Thoracic aorta (tissue), 2 donors: ENCODE measurements at regions not wholly inside any gene's neighbourhood (a gene's known extent, or its start where the extent isn't known, plus 50 kb on each side); places are given as distances from the start of the nearest gene placed in this dataset.

ENCODE experiments used
- ATAC-seq: fragments of 150-250 bp; one replicate; pipeline ENCODE4 v1.8.0; 2017; ENCODE audit warnings: low read depth; ENCODE audit not compliant: insufficient number of reproducible peaks, low FRiP score
- DNase-seq: peaks from one replicate; pipeline ENCODE4 v3.0.0-alpha.2; 2020; ENCODE audit warnings: low spot score
- H3K27ac ChIP-seq, 2 donors: fragments of 200-600 bp; sonication (generic); 1 replicate in 1 of 2; 2 replicates in 1 of 2; pipeline ENCODE4 v1.5.1; 2016; ENCODE audit warnings: mild to moderate bottlenecking in 2 of 2, moderate library complexity in 2 of 2
- H3K27me3 ChIP-seq: fragments of 200-600 bp; sonication (generic); replicated peaks from 2 replicates; pipeline ENCODE4 v1.6.0; 2016; ENCODE audit warnings: mild to moderate bottlenecking; ENCODE audit not compliant: insufficient read depth
- H3K36me3 ChIP-seq: fragments of 200-600 bp; sonication (generic); one replicate; pipeline ENCODE4 v1.5.1; 2016
- H3K4me1 ChIP-seq, 2 donors: fragments of 200-600 bp; sonication (generic); 1 replicate in 1 of 2; 2 replicates in 1 of 2; pipeline versions ENCODE4 v1.5.1 to v1.6.0; 2016; ENCODE audit warnings: low read depth in 2 of 2, mild to moderate bottlenecking in 1 of 2; ENCODE audit not compliant: control insufficient read depth in 1 of 2
- H3K4me3 ChIP-seq: fragments of 200-600 bp; sonication (generic); 2 replicates; pipeline ENCODE4 v1.5.1; 2016; ENCODE audit warnings: mild to moderate bottlenecking
- H3K9me3 ChIP-seq: fragments of 200-600 bp; sonication (generic); 2 replicates; pipeline ENCODE4 v1.5.1; 2016
- CTCF ChIP-seq: fragments of 200-600 bp; sonication (generic); IDR thresholded peaks from one replicate; pipeline ENCODE4 v1.5.1; 2019; ENCODE audit warnings: antibody characterized with exemption

GRCh38 chr16:85365120-85365519 lies 248.0 kb upstream of the GSE1 start:
- Histone ChIP-seq H3K4me1 (peaks cover 1 to 20% of the 10 kb centered on the region in 2 donors), H3K9me3 (no peaks in the 10 kb centered on the region), H3K27me3 (no peaks in the 10 kb centered on the region), H3K36me3 (no peaks in the 10 kb centered on the region), H3K4me3 (no peak overlapping the region), H3K27ac (no peak overlapping the region)
- no peak for ATAC-seq
- DNase-seq = no peak
- no peak for TF ChIP-seq CTCF

DNA sequence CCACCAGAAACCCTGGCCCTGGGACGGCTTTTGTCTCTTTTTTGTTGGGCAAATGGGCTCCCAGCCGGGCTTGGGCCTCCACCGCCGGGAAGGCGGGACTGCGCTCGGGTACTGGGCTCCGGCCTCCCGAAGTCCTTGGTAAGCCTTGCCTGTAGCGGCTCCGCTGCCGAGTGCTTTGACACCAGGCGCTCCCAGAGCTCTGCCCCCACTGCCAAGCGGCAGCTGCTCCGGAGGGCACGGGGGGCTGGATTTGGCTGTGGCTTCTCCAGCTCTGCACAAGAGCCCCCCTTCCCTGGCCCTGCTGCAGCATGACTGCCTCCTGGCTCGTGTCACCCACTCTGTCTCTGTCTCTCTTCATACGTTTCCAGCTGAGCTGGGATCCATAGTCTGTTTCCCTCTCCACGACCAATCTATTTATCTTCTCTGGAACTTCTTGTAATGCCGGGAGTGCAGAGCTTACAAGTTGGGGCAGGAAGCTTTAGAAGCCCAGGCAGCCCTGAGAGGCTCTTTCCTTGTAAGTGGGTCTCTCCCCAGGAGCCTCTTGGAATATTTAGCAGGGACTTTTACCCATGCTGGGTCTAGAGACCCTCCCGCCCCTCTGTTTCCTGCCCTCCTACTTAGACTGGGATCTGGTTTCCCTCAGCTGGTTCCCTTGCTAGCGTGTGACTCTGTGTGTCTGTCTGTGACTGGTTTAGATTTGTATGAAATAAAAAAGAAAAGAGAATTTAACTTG lies 246.9 kb upstream of the GSE1 start:
- Histone ChIP-seq H3K27me3 (no peaks in the 10 kb centered on the region), H3K9me3 (no peaks in the 10 kb centered on the region), H3K27ac (no peak overlapping the region), H3K4me3 (no peak overlapping the region), H3K4me1 (peaks cover 6 to 30% of the 10 kb centered on the region in 2 donors), H3K36me3 (no peaks in the 10 kb centered on the region)
- DNase-seq (no peak), ATAC-seq (no peak)
- no peak for TF ChIP-seq CTCF

- ATAC-seq (no peak), DNase-seq (no peak)
- Histone ChIP-seq H3K4me1 (peaks cover 14 to 43% of the 10 kb centered on the region in 2 donors), H3K27ac (no peak overlapping the region), H3K4me3 (no peak overlapping the region), H3K36me3 (no peaks in the 10 kb centered on the region), H3K27me3 (no peaks in the 10 kb centered on the region), H3K9me3 (no peaks in the 10 kb centered on the region)
- no peak for TF ChIP-seq CTCF
These were observed 245.6 kb upstream of the GSE1 start for GRCh38 chr16:85367485-85367884.

- H3K27ac ChIP-seq = no peak overlapping the region
- no peaks in the 10 kb centered on the region for H3K9me3 ChIP-seq
- TF ChIP-seq CTCF = no peak
- H3K4me1 ChIP-seq = peaks cover 21 to 59% of the 10 kb centered on the region in 2 donors
- no peak overlapping the region for H3K4me3 ChIP-seq
- DNase-seq (no peak), ATAC-seq (no peak)
- H3K27me3 ChIP-seq = no peaks in the 10 kb centered on the region
- H3K36me3 ChIP-seq = no peaks in the 10 kb centered on the region
These were observed 244.1 kb upstream of the GSE1 start for GRCh38 chr16:85369060-85369459.

DNA sequence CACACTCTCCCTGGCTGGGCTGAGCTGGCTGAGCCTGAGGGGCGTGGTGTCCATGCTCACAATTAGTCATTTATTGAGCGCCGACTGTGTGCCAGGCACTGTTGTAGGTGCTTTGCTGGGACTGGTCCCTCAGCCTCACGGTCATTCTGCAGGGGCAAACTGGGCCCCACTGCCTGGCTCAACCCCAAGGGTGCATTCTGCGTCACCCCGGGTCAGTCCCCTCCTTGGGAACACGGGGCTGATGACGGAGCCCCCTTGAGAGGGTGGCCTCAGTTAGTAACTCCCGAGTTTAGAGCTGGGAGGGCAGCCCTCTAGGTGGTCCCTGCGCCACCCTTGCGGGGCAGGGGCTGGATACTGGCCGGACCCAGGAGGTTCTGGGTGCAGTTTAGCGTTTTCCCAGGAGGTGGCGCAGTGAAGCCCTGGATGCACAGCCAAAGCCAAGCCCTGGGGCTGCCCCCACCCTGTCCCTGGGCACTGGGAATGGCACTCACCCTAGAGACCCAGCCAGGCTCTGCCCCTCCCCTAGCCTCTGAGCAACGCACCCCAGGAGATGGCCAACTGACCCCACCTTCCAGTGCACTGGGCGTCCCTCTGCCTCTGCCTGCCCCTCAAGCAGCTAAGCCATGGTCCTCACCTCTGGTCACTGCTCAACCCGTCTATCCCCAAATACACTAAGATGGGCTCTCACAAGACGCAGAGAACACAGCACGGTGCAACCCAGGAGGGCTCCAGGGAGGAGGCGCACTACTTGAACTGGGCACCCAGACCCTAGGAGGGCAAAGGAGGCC lies 243.2 kb upstream of the GSE1 start:
- TF ChIP-seq CTCF = peak; percentile 88
- peak overlapping the region; percentile 74 to 78 for H3K27ac ChIP-seq
- no peaks in the 10 kb centered on the region for H3K27me3 ChIP-seq
- ATAC-seq (no peak), DNase-seq (peak; percentile 32)
- H3K36me3 ChIP-seq = no peaks in the 10 kb centered on the region
- no peak overlapping the region for H3K4me3 ChIP-seq
- H3K4me1 ChIP-seq = peaks cover 21 to 65% of the 10 kb centered on the region in 2 donors
- H3K9me3 ChIP-seq = no peaks in the 10 kb centered on the region
